ENCODE measurements at regions not wholly inside any gene's neighbourhood (a gene's known extent, or its start where the extent isn't known, plus 50 kb on each side); places are given as distances from the start of the nearest gene placed in this dataset.

GRCh38 chr14:35921745-35922144, 95.6 kb downstream of the BRMS1L start:
- TF ChIP-seq CTCF (IDR thresholded peaks at IDR 0.05) (no peak), EZH2 (IDR thresholded peaks at IDR 0.05) (no peak), EZH2phosphoT487 (IDR thresholded peaks at IDR 0.05) (no peak)
